HT-29 (cell line): ENCODE measurements at regions not wholly inside any gene's neighbourhood (a gene's known extent, or its start where the extent isn't known, plus 50 kb on each side); places are given as distances from the start of the nearest gene placed in this dataset.

Experiments used
- DNase-seq: peaks from one replicate; pipeline ENCODE4 v3.0.0-alpha.2; 2015; ENCODE audit warnings: low spot score

DNA sequence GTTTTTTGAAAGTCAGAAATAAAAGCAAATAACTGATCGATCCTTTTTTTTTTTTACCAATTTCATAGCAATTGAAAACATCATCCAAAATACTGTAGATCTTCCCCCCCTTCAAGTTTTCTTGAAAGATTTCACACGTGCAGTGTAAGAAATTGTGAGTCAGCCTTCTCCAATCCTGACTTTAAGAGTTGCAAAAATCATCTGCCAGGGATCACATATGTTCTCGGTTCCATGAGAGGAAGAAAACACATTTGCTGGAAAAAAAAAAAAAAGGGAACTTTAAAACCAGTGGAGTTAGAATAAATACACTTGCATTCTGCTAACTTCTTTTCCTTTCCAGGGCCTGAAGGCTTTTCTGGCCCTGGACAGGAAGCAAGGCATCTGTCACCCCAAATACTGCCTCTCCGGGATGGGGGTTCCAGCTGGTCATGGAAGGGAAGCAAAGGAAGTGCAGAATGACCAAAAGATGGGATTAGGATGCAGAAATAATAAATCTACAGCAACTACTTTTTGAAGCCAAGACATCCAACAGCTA lies 198.4 kb upstream of the KIAA1217 start:
- no peak for DNase-seq

DNA sequence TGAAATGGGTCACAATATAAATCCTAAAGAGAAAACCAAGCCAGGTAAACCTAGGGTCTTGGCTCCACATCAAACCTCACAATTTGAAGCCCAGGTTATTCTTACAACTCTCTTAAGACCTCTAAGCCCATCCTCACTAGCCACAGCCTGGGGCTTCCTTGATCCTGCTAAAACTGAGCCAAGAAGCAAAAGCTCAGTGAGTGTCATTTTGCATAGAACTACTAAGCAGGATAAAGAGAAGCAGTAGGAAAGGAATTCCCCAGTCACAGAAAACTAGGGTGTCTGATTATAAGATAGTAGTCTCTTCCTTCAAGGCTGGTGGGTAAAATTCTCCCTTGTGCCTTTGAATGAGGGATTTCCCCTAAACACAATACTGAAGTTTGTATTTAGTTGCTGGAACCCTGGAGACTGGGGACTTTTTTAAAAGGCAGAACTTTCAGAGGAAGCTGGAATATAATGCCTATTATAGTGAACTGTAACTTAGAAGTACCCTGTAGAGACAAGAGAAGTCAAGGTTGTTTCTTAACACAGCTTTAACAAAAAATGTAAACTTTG lies 196.6 kb upstream of the KIAA1217 start:
- DNase-seq = no peak

DNA sequence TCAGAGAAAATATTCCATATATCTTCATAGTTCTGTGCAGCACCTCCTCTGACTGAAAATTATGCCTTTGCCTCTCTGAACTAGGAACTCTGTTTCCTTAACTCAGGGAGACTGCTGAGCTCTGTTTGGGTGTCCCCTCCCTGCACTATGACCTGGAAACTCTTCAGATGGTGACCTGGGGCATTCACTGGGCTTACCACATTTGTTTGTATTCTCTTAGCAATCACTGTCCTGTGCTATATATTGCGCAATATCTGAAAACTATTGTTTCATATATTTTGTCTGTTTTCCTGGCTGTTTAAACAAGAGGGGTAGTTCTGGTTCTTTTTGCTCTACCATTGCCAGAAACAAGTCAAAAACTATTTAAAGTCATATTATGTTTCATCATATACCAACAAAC lies 181.8 kb upstream of the KIAA1217 start:
- DNase-seq = no peak

- DNase-seq = peak; percentile 21
Measured at GRCh38 chr10:24034571-24034970, 174.4 kb upstream of the KIAA1217 start.

DNA sequence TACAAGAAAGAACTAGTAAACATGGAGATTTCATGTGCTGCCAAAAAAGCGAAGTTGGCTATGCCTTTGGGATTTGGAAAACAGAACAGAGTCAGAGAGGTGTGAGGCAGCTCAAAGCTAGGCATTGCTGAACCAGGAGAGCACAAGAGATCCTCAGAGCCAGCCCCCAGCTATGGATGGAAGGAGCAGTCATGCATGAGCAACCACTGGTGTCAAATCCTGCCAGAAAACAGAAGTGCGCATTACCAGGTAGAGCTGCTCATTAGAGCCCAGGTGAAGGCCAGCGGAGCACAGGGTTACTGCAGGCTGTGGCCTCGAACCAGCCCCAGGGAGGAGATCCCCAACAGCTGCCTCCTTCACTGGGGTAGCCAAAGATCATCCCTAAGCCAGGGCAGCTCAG lies 173.2 kb upstream of the KIAA1217 start:
- DNase-seq = no peak

GRCh38 chr10:24039315-24039714 lies 169.6 kb upstream of the KIAA1217 start:
- DNase-seq = no peak

GRCh38 chr10:24039897-24040296 lies 169.0 kb upstream of the KIAA1217 start:
- DNase-seq = no peak

DNA sequence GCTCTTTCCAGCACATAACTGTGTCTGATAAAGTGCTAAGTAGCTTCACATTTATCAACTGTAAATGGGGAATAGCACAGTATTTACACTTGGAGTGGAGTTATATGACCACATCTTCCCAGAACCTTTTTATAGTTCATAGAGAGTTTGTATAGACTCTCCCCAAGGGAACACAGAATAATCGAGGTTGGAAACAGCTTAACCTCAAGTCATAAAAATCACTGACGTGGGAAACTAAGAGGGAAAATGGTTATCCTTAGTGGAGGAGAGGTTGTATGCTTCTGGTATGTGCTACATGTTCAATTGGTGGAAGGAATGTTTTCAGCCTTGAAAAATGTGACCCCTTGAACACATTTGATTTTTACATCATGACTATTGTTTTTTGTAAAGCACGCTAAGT lies 167.9 kb upstream of the KIAA1217 start:
- DNase-seq = no peak

- DNase-seq = no peak
Measured at GRCh38 chr10:24041834-24042233, 167.1 kb upstream of the KIAA1217 start.

DNA sequence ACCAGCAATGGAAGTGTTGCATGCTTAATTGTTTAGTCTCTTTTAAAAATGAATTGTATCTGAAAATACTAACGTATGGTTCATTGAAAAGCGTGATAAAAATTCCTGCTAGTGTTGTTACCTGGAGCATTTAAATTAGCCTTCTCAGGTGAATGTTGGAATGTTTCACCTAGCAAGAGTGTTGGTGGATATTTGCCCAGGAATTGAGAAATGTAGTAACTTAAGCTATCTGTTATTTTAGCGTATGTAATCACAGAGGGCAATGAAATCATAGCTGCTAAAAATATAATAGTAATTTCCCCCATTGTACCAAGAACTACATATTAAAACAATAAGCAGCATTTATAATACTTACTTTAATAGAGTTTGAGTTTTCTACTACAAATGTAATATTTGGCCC lies 166.1 kb upstream of the KIAA1217 start:
- DNase-seq = no peak

DNA sequence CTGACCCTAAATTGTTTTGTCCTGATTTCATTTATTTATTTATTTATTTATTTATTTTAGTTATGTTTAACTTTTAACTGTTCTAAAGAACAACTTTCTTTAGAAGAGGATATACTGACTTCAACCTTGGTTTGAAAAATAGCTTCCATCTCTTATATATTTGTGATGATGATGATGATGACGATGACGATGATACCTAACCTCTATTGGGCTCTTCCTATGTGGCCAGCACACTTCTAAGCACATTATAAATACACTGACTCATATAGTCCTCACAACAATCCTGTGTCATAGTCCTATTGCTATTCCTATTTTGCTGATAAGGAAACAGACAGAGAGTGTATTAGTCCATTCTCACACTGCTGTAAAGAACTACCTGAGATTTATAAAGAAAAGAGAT lies 162.9 kb upstream of the KIAA1217 start:
- no peak for DNase-seq

DNA sequence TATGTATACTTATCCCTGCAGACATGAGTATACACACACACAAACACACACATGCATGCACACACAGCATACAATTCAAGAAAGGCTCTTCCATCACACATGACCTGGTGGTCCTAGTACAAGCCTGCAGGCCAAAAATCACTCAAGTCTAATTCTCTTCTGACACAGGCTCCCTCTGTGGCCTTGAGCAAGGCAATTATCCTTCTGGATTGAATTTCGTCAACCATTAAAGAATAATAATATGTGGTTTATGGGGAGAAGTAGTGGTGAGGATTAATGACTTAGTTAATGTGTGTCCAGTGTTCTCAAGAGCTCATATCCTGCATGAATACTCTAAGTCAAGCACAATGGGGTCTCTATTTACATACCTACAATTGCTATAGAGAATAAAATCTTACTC lies 161.8 kb upstream of the KIAA1217 start:
- DNase-seq = no peak

- no peak for DNase-seq
Measured at GRCh38 chr10:24054421-24054820, 154.5 kb upstream of the KIAA1217 start.

GRCh38 chr10:24080207-24080606 lies 128.7 kb upstream of the KIAA1217 start:
- DNase-seq = no peak

GRCh38 chr10:24086296-24087086 lies 122.4 kb upstream of the KIAA1217 start:
- DNase-seq = no peak

GRCh38 chr10:24091256-24091655 lies 117.7 kb upstream of the KIAA1217 start:
- DNase-seq = no peak

DNA sequence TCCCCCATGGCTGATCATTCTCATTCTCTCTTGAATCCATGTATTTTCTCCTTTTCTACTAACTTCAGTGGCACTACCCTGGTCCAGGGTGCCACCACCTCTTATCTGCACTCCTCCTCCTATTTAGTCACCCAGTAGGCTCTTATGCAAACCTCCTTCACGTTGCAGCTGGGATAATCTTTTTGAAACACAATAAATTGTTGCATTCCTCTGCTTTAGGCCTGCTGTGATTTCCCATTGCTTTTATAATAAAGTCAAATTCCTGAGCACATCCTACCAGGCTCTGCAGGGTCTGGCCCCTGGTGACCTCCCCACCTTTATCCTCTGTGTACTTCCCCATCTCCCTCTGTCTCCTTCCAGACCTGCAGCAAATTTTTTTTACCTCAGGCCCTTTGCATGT lies 112.7 kb upstream of the KIAA1217 start:
- no peak for DNase-seq

- no peak for DNase-seq
Measured at GRCh38 chr10:24097751-24098207, 111.2 kb upstream of the KIAA1217 start.

- no peak for DNase-seq
Measured at GRCh38 chr10:24104895-24105294, 104.0 kb upstream of the KIAA1217 start.

GRCh38 chr10:24113901-24114300 lies 95.0 kb upstream of the KIAA1217 start:
- DNase-seq = no peak

GRCh38 chr10:24114556-24114955 lies 94.4 kb upstream of the KIAA1217 start:
- DNase-seq = no peak

DNA sequence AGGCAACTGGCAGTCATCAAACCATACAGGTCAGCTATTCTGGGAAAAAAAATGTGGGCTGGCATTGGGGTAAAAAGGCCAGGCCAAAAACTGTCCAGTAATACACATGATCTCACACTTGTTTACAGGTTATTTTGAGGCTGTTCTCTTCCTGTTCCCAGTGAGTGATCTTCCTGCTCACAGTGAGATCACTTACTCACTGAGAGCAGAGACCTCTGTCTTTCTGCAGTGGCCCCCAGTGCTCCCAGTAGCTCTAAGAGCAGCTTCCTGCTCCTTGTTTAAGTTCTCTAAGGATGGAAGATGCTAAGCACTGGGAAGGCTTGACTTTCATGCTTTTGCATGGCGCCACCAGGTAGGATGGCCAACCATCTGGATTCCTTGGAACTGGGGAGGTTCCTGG lies 93.5 kb upstream of the KIAA1217 start:
- DNase-seq = no peak

DNA sequence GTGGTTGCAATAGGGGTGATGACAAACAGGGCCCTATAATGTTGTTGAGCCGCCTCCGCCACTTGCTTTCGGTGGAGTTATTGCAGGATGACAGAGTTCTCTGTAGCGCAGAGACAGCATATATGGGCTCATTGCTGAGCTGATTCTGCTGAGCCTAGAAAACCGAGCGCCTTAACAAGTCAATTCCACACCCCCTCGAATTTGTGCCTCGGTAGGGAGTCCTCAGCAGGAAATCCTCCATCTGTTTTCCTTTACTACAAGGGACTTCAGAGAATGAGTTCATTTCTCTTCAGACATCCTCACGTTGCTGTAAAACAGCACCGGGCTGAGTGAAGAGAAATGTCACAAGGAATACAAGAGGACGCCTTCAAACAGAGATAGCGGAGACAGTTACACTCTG lies 90.7 kb upstream of the KIAA1217 start:
- no peak for DNase-seq
